ENCODE measurements at regions not wholly inside any gene's neighbourhood (a gene's known extent, or its start where the extent isn't known, plus 50 kb on each side); places are given as distances from the start of the nearest gene placed in this dataset.

DNA sequence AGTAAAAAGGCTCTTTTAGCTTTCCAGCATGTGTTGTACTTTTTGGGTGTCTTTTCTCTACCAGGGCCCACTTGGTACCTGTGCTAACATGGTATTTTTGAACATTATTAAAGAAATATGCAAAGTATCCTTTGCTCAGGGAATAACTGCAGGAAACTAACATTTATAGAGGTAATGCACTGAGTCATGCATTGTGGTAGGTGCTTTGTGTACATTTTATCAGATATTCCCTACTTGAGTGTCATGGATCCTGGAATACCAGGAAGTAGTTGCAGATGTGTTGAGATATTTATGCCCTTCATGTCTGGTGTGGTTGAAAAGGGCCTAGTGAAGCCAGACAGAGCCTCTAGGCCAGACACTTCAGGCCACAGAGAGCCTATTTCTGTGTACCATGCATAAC is 215.5 kb upstream of the CYRIA start:
- TF ChIP-seq, protein P1, sequence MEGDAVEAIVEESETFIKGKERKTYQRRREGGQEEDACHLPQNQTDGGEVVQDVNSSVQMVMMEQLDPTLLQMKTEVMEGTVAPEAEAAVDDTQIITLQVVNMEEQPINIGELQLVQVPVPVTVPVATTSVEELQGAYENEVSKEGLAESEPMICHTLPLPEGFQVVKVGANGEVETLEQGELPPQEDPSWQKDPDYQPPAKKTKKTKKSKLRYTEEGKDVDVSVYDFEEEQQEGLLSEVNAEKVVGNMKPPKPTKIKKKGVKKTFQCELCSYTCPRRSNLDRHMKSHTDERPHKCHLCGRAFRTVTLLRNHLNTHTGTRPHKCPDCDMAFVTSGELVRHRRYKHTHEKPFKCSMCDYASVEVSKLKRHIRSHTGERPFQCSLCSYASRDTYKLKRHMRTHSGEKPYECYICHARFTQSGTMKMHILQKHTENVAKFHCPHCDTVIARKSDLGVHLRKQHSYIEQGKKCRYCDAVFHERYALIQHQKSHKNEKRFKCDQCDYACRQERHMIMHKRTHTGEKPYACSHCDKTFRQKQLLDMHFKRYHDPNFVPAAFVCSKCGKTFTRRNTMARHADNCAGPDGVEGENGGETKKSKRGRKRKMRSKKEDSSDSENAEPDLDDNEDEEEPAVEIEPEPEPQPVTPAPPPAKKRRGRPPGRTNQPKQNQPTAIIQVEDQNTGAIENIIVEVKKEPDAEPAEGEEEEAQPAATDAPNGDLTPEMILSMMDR (IDR thresholded peaks at IDR 0.05) = no peak
- no peak for TF ChIP-seq POLR2A (IDR thresholded peaks at IDR 0.05)
